Osteocyte (in vitro differentiated cells): ENCODE measurements at regions not wholly inside any gene's neighbourhood (a gene's known extent, or its start where the extent isn't known, plus 50 kb on each side); places are given as distances from the start of the nearest gene placed in this dataset.

Source experiments
- DNase-seq: peaks from one replicate; pipeline ENCODE4 v3.0.0; 2021; ENCODE audit warnings: mixed read lengths; ENCODE audit not compliant: unreplicated experiment; ENCODE audit errors: extremely low spot score
- H3K27ac Mint-ChIP-seq: one replicate; pipeline ENCODE4 v1.8.0; 2021; ENCODE audit warnings: mild to moderate bottlenecking, mixed read lengths; ENCODE audit not compliant: unreplicated experiment
- H3K27me3 Mint-ChIP-seq: one replicate; pipeline ENCODE4 v1.8.0; 2021; ENCODE audit warnings: mixed read lengths; ENCODE audit not compliant: unreplicated experiment
- H3K36me3 Mint-ChIP-seq: one replicate; pipeline ENCODE4 v1.8.0; 2021; ENCODE audit warnings: mixed read lengths; ENCODE audit not compliant: unreplicated experiment
- H3K4me1 Mint-ChIP-seq: one replicate; pipeline ENCODE4 v1.8.0; 2021; ENCODE audit warnings: mixed read lengths; ENCODE audit not compliant: unreplicated experiment
- H3K4me3 Mint-ChIP-seq: one replicate; pipeline ENCODE4 v1.8.0; 2021; ENCODE audit warnings: mild to moderate bottlenecking, moderate library complexity, mixed read lengths; ENCODE audit not compliant: unreplicated experiment
- H3K9me3 Mint-ChIP-seq: one replicate; pipeline ENCODE4 v1.8.0; 2021; ENCODE audit warnings: mixed read lengths; ENCODE audit not compliant: unreplicated experiment
- TF ChIP-seq, protein P1 (sequence below): fragments of 200-600 bp; sonication (generic); IDR thresholded peaks from 2 replicates; pipeline ENCODE4 v1.5.0; 2021; ENCODE audit warnings: antibody characterized with exemption, mild to moderate bottlenecking, moderate library complexity

DNA sequence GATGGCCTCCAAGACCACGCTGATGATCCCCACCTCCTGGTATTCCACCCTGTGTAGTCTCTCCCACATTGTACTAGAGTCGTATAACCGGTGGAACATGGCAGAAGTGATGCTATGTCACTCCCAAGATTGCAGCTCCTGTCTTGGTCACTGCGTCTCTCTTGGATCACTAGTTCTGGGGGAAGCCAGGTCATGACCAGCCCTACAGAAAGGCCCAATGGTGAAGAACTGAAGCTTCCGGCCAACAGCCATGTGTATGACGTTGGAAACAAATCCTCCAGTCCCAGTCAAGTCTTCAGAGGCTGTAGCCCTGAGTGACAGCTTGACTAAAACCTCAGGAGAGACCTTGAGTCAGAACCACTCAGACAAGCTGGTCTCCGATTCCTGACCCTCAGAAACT is 61.9 kb upstream of the FNDC3B start:
- Mint-ChIP-seq H3K9me3 (no peaks in the 10 kb centered on the region), H3K27me3 (no peaks in the 10 kb centered on the region), H3K4me1 (peaks cover 6% of the 10 kb centered on the region), H3K36me3 (no peaks in the 10 kb centered on the region), H3K27ac (no peak overlapping the region), H3K4me3 (no peak overlapping the region)
- TF ChIP-seq, protein P1, sequence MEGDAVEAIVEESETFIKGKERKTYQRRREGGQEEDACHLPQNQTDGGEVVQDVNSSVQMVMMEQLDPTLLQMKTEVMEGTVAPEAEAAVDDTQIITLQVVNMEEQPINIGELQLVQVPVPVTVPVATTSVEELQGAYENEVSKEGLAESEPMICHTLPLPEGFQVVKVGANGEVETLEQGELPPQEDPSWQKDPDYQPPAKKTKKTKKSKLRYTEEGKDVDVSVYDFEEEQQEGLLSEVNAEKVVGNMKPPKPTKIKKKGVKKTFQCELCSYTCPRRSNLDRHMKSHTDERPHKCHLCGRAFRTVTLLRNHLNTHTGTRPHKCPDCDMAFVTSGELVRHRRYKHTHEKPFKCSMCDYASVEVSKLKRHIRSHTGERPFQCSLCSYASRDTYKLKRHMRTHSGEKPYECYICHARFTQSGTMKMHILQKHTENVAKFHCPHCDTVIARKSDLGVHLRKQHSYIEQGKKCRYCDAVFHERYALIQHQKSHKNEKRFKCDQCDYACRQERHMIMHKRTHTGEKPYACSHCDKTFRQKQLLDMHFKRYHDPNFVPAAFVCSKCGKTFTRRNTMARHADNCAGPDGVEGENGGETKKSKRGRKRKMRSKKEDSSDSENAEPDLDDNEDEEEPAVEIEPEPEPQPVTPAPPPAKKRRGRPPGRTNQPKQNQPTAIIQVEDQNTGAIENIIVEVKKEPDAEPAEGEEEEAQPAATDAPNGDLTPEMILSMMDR, result no peak
- DNase-seq, result no peak

DNA sequence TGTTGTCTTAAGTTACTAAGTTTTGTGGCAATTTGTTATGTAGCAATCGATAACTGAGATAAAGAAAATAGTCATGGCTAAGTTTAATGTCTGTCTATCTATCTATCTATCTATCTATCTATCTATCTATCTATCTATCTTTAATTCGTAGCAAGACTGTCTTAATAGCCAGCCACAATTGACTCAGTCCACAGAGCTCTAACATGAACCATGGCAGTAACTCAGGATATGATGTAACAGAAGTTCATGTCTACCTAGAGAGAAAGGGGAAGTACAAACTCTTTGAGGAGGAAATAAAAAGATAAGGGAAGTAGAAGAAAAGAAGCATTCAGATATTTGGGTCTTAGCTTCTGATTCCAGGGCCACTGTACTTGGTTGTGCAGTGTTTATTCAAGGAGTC is 61.5 kb upstream of the FNDC3B start:
- H3K36me3 Mint-ChIP-seq, result no peaks in the 10 kb centered on the region
- H3K4me1 Mint-ChIP-seq, result peaks cover 4% of the 10 kb centered on the region
- H3K9me3 Mint-ChIP-seq, result no peaks in the 10 kb centered on the region
- TF ChIP-seq, protein P1, result no peak
- DNase-seq, result no peak
- H3K4me3 Mint-ChIP-seq, result no peak overlapping the region
- no peaks in the 10 kb centered on the region for H3K27me3 Mint-ChIP-seq
- H3K27ac Mint-ChIP-seq, result no peak overlapping the region

DNA sequence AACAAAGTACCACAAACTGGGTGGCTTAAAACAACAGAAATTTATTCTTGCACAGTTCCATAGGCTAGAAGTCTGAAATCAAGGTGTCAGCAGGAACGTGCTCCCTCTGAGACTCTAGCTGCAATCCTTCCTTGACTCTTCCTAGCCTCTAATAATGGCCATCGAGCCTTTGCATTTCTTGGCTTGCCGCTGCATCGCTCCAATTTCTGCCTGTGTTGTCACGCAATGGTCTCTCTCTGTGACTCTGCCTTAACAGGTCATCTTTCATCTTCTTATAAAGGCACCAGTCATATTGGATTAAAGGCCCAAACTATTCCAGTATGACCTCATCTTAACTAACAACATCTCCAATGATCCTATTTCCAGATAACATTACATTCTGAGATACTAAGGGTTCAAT is 61.0 kb upstream of the FNDC3B start:
- Mint-ChIP-seq H3K4me1 (peaks cover 4% of the 10 kb centered on the region), H3K9me3 (no peaks in the 10 kb centered on the region), H3K27me3 (no peaks in the 10 kb centered on the region), H3K4me3 (no peak overlapping the region), H3K27ac (no peak overlapping the region), H3K36me3 (no peaks in the 10 kb centered on the region)
- TF ChIP-seq, protein P1, result no peak
- DNase-seq, result no peak

DNA sequence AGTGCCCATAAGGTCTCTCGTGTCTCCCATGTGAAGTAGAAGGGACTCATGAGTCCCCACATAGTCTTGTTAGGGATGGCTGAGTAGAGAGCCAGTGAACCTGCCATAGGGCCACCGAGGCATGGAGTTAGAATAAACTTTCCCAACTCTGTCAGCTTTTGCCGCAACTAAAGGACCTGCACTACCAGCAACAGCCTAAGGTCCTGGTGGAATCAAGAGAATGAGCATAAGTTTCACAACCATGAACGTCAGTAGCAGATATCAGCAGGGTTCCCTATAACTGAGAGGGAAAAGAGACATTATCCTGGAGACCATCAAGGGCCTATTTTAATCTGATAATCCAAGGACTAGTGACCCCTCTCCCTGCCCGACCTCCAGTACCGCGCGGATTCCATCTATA is 60.3 kb upstream of the FNDC3B start:
- Mint-ChIP-seq H3K9me3 (no peaks in the 10 kb centered on the region), H3K27me3 (no peaks in the 10 kb centered on the region), H3K4me3 (no peak overlapping the region), H3K36me3 (no peaks in the 10 kb centered on the region), H3K27ac (no peak overlapping the region), H3K4me1 (peaks cover 4% of the 10 kb centered on the region)
- no peak for DNase-seq
- TF ChIP-seq, protein P1, result no peak

DNA sequence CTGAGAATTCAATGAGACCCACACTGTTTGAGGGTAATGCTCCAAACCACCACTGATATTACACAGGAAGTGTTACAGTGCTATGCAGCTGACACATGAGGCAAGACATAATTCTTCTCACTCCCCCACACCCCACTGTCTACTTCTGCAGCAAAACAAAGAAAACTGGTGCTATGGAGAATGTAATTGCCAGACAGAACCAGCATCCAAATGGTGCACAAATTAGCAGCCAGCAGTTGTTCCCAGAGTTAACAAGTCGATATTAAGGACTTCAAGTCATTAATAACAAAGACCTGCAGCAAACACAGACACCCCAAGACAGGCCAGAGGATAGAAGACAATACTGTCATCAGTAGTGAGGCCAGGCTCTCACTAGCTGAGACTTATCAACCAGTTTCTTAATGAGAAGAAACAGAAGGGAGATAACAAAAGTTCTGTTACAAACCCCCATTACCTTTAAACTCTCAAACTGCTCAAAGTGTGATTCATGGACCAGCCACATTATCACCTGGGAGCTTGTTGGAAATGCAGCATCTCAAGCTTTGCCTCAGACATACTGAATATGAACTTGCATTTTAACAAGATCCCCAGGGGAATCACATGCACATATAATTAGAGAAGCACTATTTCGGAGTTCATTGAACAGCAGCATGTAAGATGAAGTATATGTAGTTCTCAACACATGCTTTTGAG is 58.7 kb upstream of the FNDC3B start:
- Mint-ChIP-seq H3K27me3 (no peaks in the 10 kb centered on the region), H3K4me3 (no peak overlapping the region), H3K9me3 (no peaks in the 10 kb centered on the region), H3K27ac (no peak overlapping the region), H3K4me1 (peaks cover 4% of the 10 kb centered on the region), H3K36me3 (no peaks in the 10 kb centered on the region)
- TF ChIP-seq, protein P1, result no peak
- no peak for DNase-seq
